Parathyroid adenoma (tissue), 2 donors: ENCODE measurements at regions not wholly inside any gene's neighbourhood (a gene's known extent, or its start where the extent isn't known, plus 50 kb on each side); places are given as distances from the start of the nearest gene placed in this dataset.

ENCODE experiments used
- H2AFZ ChIP-seq: fragments of 300-600 bp; sonication (generic); one replicate; pipeline ENCODE4 v1.7.0; 2017; ENCODE audit warnings: antibody characterized with exemption, mild to moderate bottlenecking
- H3K27ac ChIP-seq: fragments of 300-600 bp; sonication (generic); one replicate; pipeline ENCODE4 v1.7.0; 2017
- H3K27me3 ChIP-seq: fragments of 300-600 bp; sonication (generic); one replicate; pipeline ENCODE4 v1.7.0; 2017; ENCODE audit warnings: low read length; ENCODE audit not compliant: control insufficient read depth, insufficient read depth
- H3K36me3 ChIP-seq: fragments of 300-600 bp; sonication (generic); one replicate; pipeline ENCODE4 v1.7.0; 2017; ENCODE audit warnings: low read length; ENCODE audit not compliant: control insufficient read depth, insufficient read depth
- H3K4me1 ChIP-seq: fragments of 300-600 bp; sonication (generic); one replicate; pipeline ENCODE4 v1.7.0; 2017; ENCODE audit warnings: control low read depth
- H3K4me2 ChIP-seq: fragments of 300-600 bp; sonication (generic); one replicate; pipeline ENCODE4 v1.7.0; 2017; ENCODE audit warnings: low read length
- H3K4me3 ChIP-seq: fragments of 300-600 bp; sonication (generic); one replicate; pipeline ENCODE4 v1.7.0; 2017; ENCODE audit warnings: low read depth, low read length
- H3K79me2 ChIP-seq: fragments of 300-600 bp; sonication (generic); one replicate; pipeline ENCODE4 v1.7.0; 2017; ENCODE audit warnings: control low read depth
- H3K9ac ChIP-seq: fragments of 300-600 bp; sonication (generic); one replicate; pipeline ENCODE4 v1.7.0; 2017; ENCODE audit warnings: mild to moderate bottlenecking
- H3K9me3 ChIP-seq: fragments of 300-600 bp; sonication (generic); one replicate; pipeline ENCODE4 v1.7.0; 2017; ENCODE audit warnings: low read length; ENCODE audit not compliant: control insufficient read depth
- CTCF ChIP-seq: fragments of 300-600 bp; sonication (generic); IDR thresholded peaks from one replicate; pipeline ENCODE4 v1.7.0; 2017; ENCODE audit warnings: antibody characterized with exemption, mild to moderate bottlenecking
- donor health status: primary hyperparathyroidism.

GRCh38 chrX:23570674-23571343 lies 96.5 kb upstream of the PRDX4 start:
- Histone ChIP-seq H3K27me3 (no peaks in the 10 kb centered on the region), H3K79me2 (no peaks in the 10 kb centered on the region), H2AFZ (no peak overlapping the region), H3K4me3 (no peak overlapping the region), H3K9me3 (no peaks in the 10 kb centered on the region), H3K4me2 (no peak overlapping the region), H3K27ac (no peak overlapping the region), H3K36me3 (no peaks in the 10 kb centered on the region), H3K9ac (no peak overlapping the region), H3K4me1 (no peaks in the 10 kb centered on the region)
- no peak for TF ChIP-seq CTCF

- Histone ChIP-seq H3K79me2 (no peaks in the 10 kb centered on the region), H3K9ac (no peak overlapping the region), H3K4me2 (no peak overlapping the region), H3K9me3 (no peaks in the 10 kb centered on the region), H3K4me1 (no peaks in the 10 kb centered on the region), H3K36me3 (no peaks in the 10 kb centered on the region), H3K27ac (no peak overlapping the region), H3K4me3 (no peak overlapping the region), H2AFZ (no peak overlapping the region), H3K27me3 (no peaks in the 10 kb centered on the region)
- TF ChIP-seq CTCF: no peak
These were observed 92.0 kb upstream of the PRDX4 start for GRCh38 chrX:23575281-23575680.

GRCh38 chrX:23578079-23578478 lies 89.2 kb upstream of the PRDX4 start:
- H3K4me1 ChIP-seq: no peaks in the 10 kb centered on the region
- H3K9me3 ChIP-seq: no peaks in the 10 kb centered on the region
- no peaks in the 10 kb centered on the region for H3K79me2 ChIP-seq
- no peak for TF ChIP-seq CTCF
- H3K9ac ChIP-seq: no peak overlapping the region
- H3K36me3 ChIP-seq: no peaks in the 10 kb centered on the region
- no peak overlapping the region for H3K27ac ChIP-seq
- no peak overlapping the region for H3K4me3 ChIP-seq
- H3K4me2 ChIP-seq: no peak overlapping the region
- H3K27me3 ChIP-seq: no peaks in the 10 kb centered on the region
- no peak overlapping the region for H2AFZ ChIP-seq

- no peaks in the 10 kb centered on the region for H3K36me3 ChIP-seq
- H2AFZ ChIP-seq: no peak overlapping the region
- H3K4me3 ChIP-seq: no peak overlapping the region
- H3K79me2 ChIP-seq: no peaks in the 10 kb centered on the region
- no peaks in the 10 kb centered on the region for H3K27me3 ChIP-seq
- no peaks in the 10 kb centered on the region for H3K4me1 ChIP-seq
- H3K9me3 ChIP-seq: no peaks in the 10 kb centered on the region
- no peak overlapping the region for H3K9ac ChIP-seq
- H3K27ac ChIP-seq: no peak overlapping the region
- no peak overlapping the region for H3K4me2 ChIP-seq
- TF ChIP-seq CTCF: no peak
These were observed 77.8 kb upstream of the PRDX4 start for GRCh38 chrX:23589496-23589895.

GRCh38 chrX:23592741-23593140 lies 74.6 kb upstream of the PRDX4 start:
- no peak overlapping the region for H3K4me3 ChIP-seq
- H3K27ac ChIP-seq: no peak overlapping the region
- no peaks in the 10 kb centered on the region for H3K9me3 ChIP-seq
- H3K79me2 ChIP-seq: no peaks in the 10 kb centered on the region
- no peak overlapping the region for H3K4me2 ChIP-seq
- H3K4me1 ChIP-seq: no peaks in the 10 kb centered on the region
- H3K9ac ChIP-seq: no peak overlapping the region
- H2AFZ ChIP-seq: no peak overlapping the region
- TF ChIP-seq CTCF: no peak
- no peaks in the 10 kb centered on the region for H3K36me3 ChIP-seq
- H3K27me3 ChIP-seq: no peaks in the 10 kb centered on the region
